ENCODE measurements at regions not wholly inside any gene's neighbourhood (a gene's known extent, or its start where the extent isn't known, plus 50 kb on each side); places are given as distances from the start of the nearest gene placed in this dataset.

GRCh38 chr21:28487455-28488070 lies 505.1 kb downstream of the LTN1 start:
- H3K36me3 ChIP-seq (ENCODE audit: insufficient read depth, low read length) = no peaks in the 10 kb centered on the region
- H3K4me2 ChIP-seq (ENCODE audit: insufficient read depth, low read length) = no peak overlapping the region
- no peaks in the 10 kb centered on the region for H4K20me1 ChIP-seq (ENCODE audit: insufficient read depth, low read length)
- no peak overlapping the region for H3K4me3 ChIP-seq (ENCODE audit: insufficient read depth, low read length)
- no peak overlapping the region for H2AFZ ChIP-seq (ENCODE audit: low read length)
- no peaks in the 10 kb centered on the region for H3K27me3 ChIP-seq (ENCODE audit: insufficient read depth, low read length)
- peak overlapping the region; percentile 43 for H3K27ac ChIP-seq (ENCODE audit: low read depth, low read length)
- no peaks in the 10 kb centered on the region for H3K79me2 ChIP-seq (ENCODE audit: insufficient read depth, low read length)
- peaks cover 39% of the 10 kb centered on the region for H3K4me1 ChIP-seq (ENCODE audit: insufficient read depth, low read length)
- no peak for TF ChIP-seq CTCF (IDR thresholded peaks at IDR 0.05; ENCODE audit: extremely low read depth, low read depth, low read length)
- DNase-seq (ENCODE audit: insufficient read length, low spot score, missing footprints) = no peak
- no peaks in the 10 kb centered on the region for H3K9me3 ChIP-seq (ENCODE audit: low read depth, low read length)

- peak overlapping the region; percentile 28 for H3K4me2 ChIP-seq (ENCODE audit: insufficient read depth, low read length)
- no peaks in the 10 kb centered on the region for H3K9me3 ChIP-seq (ENCODE audit: low read depth, low read length)
- peak; percentile 83 for DNase-seq (ENCODE audit: insufficient read length, low spot score, missing footprints)
- no peak for TF ChIP-seq CTCF (IDR thresholded peaks at IDR 0.05; ENCODE audit: extremely low read depth, low read depth, low read length)
- H2AFZ ChIP-seq (ENCODE audit: low read length) = peak overlapping the region; percentile 58
- H3K36me3 ChIP-seq (ENCODE audit: insufficient read depth, low read length) = no peaks in the 10 kb centered on the region
- H3K79me2 ChIP-seq (ENCODE audit: insufficient read depth, low read length) = no peaks in the 10 kb centered on the region
- H3K27me3 ChIP-seq (ENCODE audit: insufficient read depth, low read length) = no peaks in the 10 kb centered on the region
- no peak overlapping the region for H3K4me3 ChIP-seq (ENCODE audit: insufficient read depth, low read length)
- H4K20me1 ChIP-seq (ENCODE audit: insufficient read depth, low read length) = no peaks in the 10 kb centered on the region
- peaks cover 39% of the 10 kb centered on the region for H3K4me1 ChIP-seq (ENCODE audit: insufficient read depth, low read length)
- H3K27ac ChIP-seq (ENCODE audit: low read depth, low read length) = peak overlapping the region; percentile 81
Observed at GRCh38 chr21:28485301-28486022, 507.2 kb downstream of the LTN1 start.

GRCh38 chr21:28483301-28484035 lies 509.2 kb downstream of the LTN1 start:
- Histone ChIP-seq H3K79me2 (ENCODE audit: insufficient read depth, low read length) (no peaks in the 10 kb centered on the region), H3K27ac (ENCODE audit: low read depth, low read length) (peak overlapping the region; percentile 41), H3K9me3 (ENCODE audit: low read depth, low read length) (no peaks in the 10 kb centered on the region), H3K36me3 (ENCODE audit: insufficient read depth, low read length) (no peaks in the 10 kb centered on the region), H2AFZ (ENCODE audit: low read length) (peak overlapping the region; percentile 44), H4K20me1 (ENCODE audit: insufficient read depth, low read length) (no peaks in the 10 kb centered on the region), H3K27me3 (ENCODE audit: insufficient read depth, low read length) (no peaks in the 10 kb centered on the region), H3K4me1 (ENCODE audit: insufficient read depth, low read length) (peaks cover 39% of the 10 kb centered on the region), H3K4me2 (ENCODE audit: insufficient read depth, low read length) (no peak overlapping the region), H3K4me3 (ENCODE audit: insufficient read depth, low read length) (no peak overlapping the region)
- DNase-seq (ENCODE audit: insufficient read length, low spot score, missing footprints) = peak; percentile 77
- no peak for TF ChIP-seq CTCF (IDR thresholded peaks at IDR 0.05; ENCODE audit: extremely low read depth, low read depth, low read length)

- Histone ChIP-seq H3K4me3 (ENCODE audit: insufficient read depth, low read length) (no peak overlapping the region), H3K36me3 (ENCODE audit: insufficient read depth, low read length) (no peaks in the 10 kb centered on the region), H3K79me2 (ENCODE audit: insufficient read depth, low read length) (no peaks in the 10 kb centered on the region), H2AFZ (ENCODE audit: low read length) (peak overlapping the region; percentile 52), H3K27me3 (ENCODE audit: insufficient read depth, low read length) (no peaks in the 10 kb centered on the region), H3K27ac (ENCODE audit: low read depth, low read length) (peak overlapping the region; percentile 41), H3K9me3 (ENCODE audit: low read depth, low read length) (no peaks in the 10 kb centered on the region), H3K4me2 (ENCODE audit: insufficient read depth, low read length) (no peak overlapping the region), H3K4me1 (ENCODE audit: insufficient read depth, low read length) (peaks cover 33% of the 10 kb centered on the region), H4K20me1 (ENCODE audit: insufficient read depth, low read length) (no peaks in the 10 kb centered on the region)
- no peak for TF ChIP-seq CTCF (IDR thresholded peaks at IDR 0.05; ENCODE audit: extremely low read depth, low read depth, low read length)
- no peak for DNase-seq (ENCODE audit: insufficient read length, low spot score, missing footprints)
Observed at GRCh38 chr21:28482657-28483056, 510.0 kb downstream of the LTN1 start.

Data from osteoblast (primary cell).